ENCODE measurements at regions not wholly inside any gene's neighbourhood (a gene's known extent, or its start where the extent isn't known, plus 50 kb on each side); places are given as distances from the start of the nearest gene placed in this dataset.
A peak's percentile ranks its signal among the peaks of the same experiment; 100 is the strongest.
"Not testable (repeated sequence)": the region's sequence is repeated elsewhere in the genome, so short reads cannot be mapped to it uniquely, and the experiment has no call there.

GRCh38 chr1:121117298-121117611 is 66.9 kb downstream of the FAM72B start:
- DNase-seq: not testable (repeated sequence)

DNA sequence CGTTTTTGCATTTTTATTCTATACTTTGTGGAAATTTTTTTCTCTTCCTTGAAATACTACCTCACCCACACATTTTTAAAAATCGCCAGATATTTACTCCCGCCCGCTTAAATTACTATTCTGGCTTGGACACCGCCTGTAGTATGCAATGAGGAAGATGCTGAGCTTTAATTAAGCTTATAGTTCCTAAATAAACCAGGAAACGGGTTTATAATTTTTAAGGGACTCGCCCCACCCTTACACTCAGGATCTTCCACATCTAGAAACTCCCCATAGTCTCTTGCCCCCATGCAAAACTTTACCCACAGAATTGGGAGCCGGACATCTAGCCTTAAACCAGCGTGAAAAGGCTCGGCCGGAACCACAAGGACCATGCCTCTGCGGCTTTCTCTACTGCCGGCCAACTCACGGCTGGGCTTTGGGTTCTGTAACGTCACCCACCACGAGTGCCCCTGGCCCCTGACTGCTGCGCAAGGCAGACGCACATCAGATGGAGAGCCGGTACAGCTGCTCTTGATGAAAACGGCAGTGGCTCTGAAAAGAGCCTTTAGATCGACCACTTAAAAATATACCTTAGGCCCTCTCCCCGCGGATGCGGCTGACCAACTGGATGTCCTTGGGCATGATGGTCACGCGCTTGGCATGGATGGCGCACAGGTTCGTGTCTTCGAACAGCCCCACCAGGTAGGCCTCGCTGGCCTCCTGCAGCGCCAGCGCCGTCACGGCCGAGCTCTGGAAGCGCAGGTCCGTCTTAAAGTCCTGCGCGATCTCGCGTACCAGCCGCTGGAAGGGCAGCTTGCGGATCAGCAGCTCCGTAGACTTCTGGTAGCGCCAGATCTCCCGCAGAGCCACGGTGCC is 66.3 kb downstream of the FAM72B start:
- peak; percentile 1 for DNase-seq

Data from CD4-positive, alpha-beta T cell treated with Interleukin-6 for 4 hours (primary cell).